Astrocyte of the cerebellum (primary cell): ENCODE measurements at regions not wholly inside any gene's neighbourhood (a gene's known extent, or its start where the extent isn't known, plus 50 kb on each side); places are given as distances from the start of the nearest gene placed in this dataset.

Experiments
- DNase-seq: peaks from one replicate; pipeline ENCODE4 v3.0.0-alpha.2; 2011; ENCODE audit warnings: low read depth
- H3K4me3 ChIP-seq: 2 replicates; pipeline ENCODE4 v1.5.1; 2011; ENCODE audit warnings: mild to moderate bottlenecking, low read depth, low read length, moderate library complexity
- CTCF ChIP-seq: IDR thresholded peaks from 2 replicates; pipeline ENCODE4 v1.5.1; 2012; ENCODE audit warnings: low read length, low read depth, moderate library complexity, mild to moderate bottlenecking; ENCODE audit errors: missing control alignments
- in situ Hi-C: cut with HindIII; loops from 2 replicates; pipeline ENCODE4 v1.10.0; 2017; ENCODE audit warnings: low sequenced_read_pairs

- no peak for TF ChIP-seq CTCF
- in situ Hi-C loops = no loop called here
- DNase-seq = peak; percentile 63
- H3K4me3 ChIP-seq = no peak overlapping the region
Measured at GRCh38 chr2:240320204-240320993, 115.1 kb upstream of the GPC1 start.

- in situ Hi-C loops = no loop called here
- TF ChIP-seq CTCF = no peak
- no peak overlapping the region for H3K4me3 ChIP-seq
- no peak for DNase-seq
Measured at GRCh38 chr2:240322231-240322955, 113.1 kb upstream of the GPC1 start.

- in situ Hi-C loops = no loop called here
- no peak overlapping the region for H3K4me3 ChIP-seq
- DNase-seq = no peak
- TF ChIP-seq CTCF = no peak
Measured at GRCh38 chr2:240322991-240323390, 112.5 kb upstream of the GPC1 start.

- in situ Hi-C loops = no loop called here
- DNase-seq = no peak
- TF ChIP-seq CTCF = no peak
- H3K4me3 ChIP-seq = no peak overlapping the region
Measured at GRCh38 chr2:240323601-240324291, 111.7 kb upstream of the GPC1 start.

GRCh38 chr2:240324312-240325015 is 111.0 kb upstream of the GPC1 start:
- in situ Hi-C loops = loop anchor here (5.0 kb wide), 1 partner anchor 62 kb away; no protein-coding TSS in a partner anchor
- no peak overlapping the region for H3K4me3 ChIP-seq

More at GRCh38 chr2:240324312-240325015, 111.0 kb upstream of the GPC1 start:
- DNase-seq = no peak
- TF ChIP-seq CTCF = no peak
